Hepatocyte (in vitro differentiated cells): ENCODE measurements at regions not wholly inside any gene's neighbourhood (a gene's known extent, or its start where the extent isn't known, plus 50 kb on each side); places are given as distances from the start of the nearest gene placed in this dataset.

ENCODE experiments used
- CTCF ChIP-seq: fragments of 200-600 bp; sonication (generic); IDR thresholded peaks from 2 replicates; pipeline ENCODE4 v1.5.1; 2016; ENCODE audit warnings: antibody characterized with exemption, mild to moderate bottlenecking; ENCODE audit not compliant: poor library complexity
- EZH2phosphoT487 ChIP-seq: fragments of 200-600 bp; sonication (generic); IDR thresholded peaks from one replicate; pipeline ENCODE4 v1.6.1; 2018; ENCODE audit warnings: antibody characterized with exemption, mild to moderate bottlenecking, low read depth, moderate library complexity; ENCODE audit not compliant: unreplicated experiment, severe bottlenecking

DNA sequence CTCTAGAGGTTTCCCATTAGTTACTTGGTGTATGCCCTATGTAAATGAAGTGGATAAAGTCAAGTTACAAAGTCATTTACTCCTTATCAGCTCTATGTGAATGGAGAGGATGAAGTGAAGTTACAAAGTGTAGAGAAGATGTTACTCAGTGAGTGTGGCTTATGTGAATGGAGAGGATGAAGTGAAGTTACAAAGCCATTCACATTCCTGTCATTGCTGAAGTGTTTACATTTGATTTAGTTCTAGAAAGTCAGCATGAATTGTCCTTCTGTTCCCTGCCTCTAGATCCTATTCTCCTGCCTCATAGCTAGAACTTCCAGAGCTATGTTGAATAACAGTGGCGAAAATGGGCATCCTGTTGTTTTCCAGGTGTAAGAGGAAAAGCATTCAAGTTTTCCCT, 880.1 kb downstream of the DNAJB9 start:
- no peak for TF ChIP-seq CTCF
- no peak for TF ChIP-seq EZH2phosphoT487
